DOHH2 (cell line): ENCODE measurements at regions not wholly inside any gene's neighbourhood (a gene's known extent, or its start where the extent isn't known, plus 50 kb on each side); places are given as distances from the start of the nearest gene placed in this dataset.

ENCODE experiments used
- EZH2phosphoT487 ChIP-seq: fragments of 200-600 bp; sonication (generic); IDR thresholded peaks from 2 replicates; pipeline ENCODE4 v1.6.1; 2017; ENCODE audit warnings: borderline replicate concordance, mild to moderate bottlenecking, antibody characterized with exemption, low read length, moderate library complexity, mixed read lengths
- TF ChIP-seq, protein P1 (sequence below): fragments of 200-600 bp; sonication (generic); IDR thresholded peaks from one replicate; pipeline ENCODE4 v1.5.1; 2014; ENCODE audit warnings: antibody characterized with exemption, mild to moderate bottlenecking, low read depth, low read length; ENCODE audit not compliant: poor library complexity, severe bottlenecking

DNA sequence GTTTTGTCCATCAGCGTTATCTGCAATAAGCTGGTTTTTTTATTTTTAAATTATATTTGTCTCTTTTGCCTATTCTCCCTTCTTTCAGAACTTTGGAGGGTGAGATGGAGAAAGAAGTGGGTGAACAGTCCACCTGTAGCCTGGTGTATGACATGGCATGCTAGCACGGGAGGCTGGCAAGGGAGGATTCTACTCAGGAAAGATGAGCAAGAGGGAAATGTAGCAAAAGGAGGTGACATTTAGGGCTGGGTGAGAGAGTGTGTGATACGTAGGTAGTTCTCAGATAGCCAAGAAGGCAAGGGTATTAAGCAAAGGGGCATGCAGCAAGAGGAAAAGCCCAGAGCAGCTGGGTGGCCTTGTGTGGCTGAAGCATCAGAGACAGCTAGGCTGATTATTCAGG is 612.9 kb upstream of the IGFBP3 start:
- TF ChIP-seq, protein P1, sequence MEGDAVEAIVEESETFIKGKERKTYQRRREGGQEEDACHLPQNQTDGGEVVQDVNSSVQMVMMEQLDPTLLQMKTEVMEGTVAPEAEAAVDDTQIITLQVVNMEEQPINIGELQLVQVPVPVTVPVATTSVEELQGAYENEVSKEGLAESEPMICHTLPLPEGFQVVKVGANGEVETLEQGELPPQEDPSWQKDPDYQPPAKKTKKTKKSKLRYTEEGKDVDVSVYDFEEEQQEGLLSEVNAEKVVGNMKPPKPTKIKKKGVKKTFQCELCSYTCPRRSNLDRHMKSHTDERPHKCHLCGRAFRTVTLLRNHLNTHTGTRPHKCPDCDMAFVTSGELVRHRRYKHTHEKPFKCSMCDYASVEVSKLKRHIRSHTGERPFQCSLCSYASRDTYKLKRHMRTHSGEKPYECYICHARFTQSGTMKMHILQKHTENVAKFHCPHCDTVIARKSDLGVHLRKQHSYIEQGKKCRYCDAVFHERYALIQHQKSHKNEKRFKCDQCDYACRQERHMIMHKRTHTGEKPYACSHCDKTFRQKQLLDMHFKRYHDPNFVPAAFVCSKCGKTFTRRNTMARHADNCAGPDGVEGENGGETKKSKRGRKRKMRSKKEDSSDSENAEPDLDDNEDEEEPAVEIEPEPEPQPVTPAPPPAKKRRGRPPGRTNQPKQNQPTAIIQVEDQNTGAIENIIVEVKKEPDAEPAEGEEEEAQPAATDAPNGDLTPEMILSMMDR = no peak
- no peak for TF ChIP-seq EZH2phosphoT487
